NCI-H2107 (cell line): ENCODE measurements at regions not wholly inside any gene's neighbourhood (a gene's known extent, or its start where the extent isn't known, plus 50 kb on each side); places are given as distances from the start of the nearest gene placed in this dataset.

Source experiments
- DNase-seq: peaks from one replicate; lab custom pipeline; 2025; lab: John Stamatoyannopoulos, UW

- no peak for DNase-seq
Observed at GRCh38 chr2:144586476-144586875, 66.6 kb upstream of the ZEB2 start.

- DNase-seq: no peak
Observed at GRCh38 chr2:144583741-144584453, 64.0 kb upstream of the ZEB2 start.

- DNase-seq: no peak
Observed at GRCh38 chr2:144583381-144583729, 63.4 kb upstream of the ZEB2 start.

- DNase-seq: no peak
Observed at GRCh38 chr2:144582651-144583380, 62.9 kb upstream of the ZEB2 start.

GRCh38 chr2:144580521-144581161 lies 60.7 kb upstream of the ZEB2 start:
- no peak for DNase-seq

- DNase-seq: no peak
Observed at GRCh38 chr2:144579556-144579955, 59.6 kb upstream of the ZEB2 start.

GRCh38 chr2:144578099-144578498 lies 58.2 kb upstream of the ZEB2 start:
- DNase-seq: no peak

- DNase-seq: no peak
Observed at GRCh38 chr2:144572977-144573376, 53.1 kb upstream of the ZEB2 start.

GRCh38 chr2:144571770-144572169 lies 51.9 kb upstream of the ZEB2 start:
- no peak for DNase-seq

- no peak for DNase-seq
Observed at GRCh38 chr2:144570566-144570965, 50.6 kb upstream of the ZEB2 start.
